ENCODE measurements at regions not wholly inside any gene's neighbourhood (a gene's known extent, or its start where the extent isn't known, plus 50 kb on each side); places are given as distances from the start of the nearest gene placed in this dataset.

- no peak for TF ChIP-seq POLR2A (IDR thresholded peaks at IDR 0.05)
- TF ChIP-seq CTCF (IDR thresholded peaks at IDR 0.05), result no peak
These were observed 63.2 kb downstream of the SCG2 start for GRCh38 chr2:223538920-223539440.
